Liver (tissue), 8 donors: ENCODE measurements at regions not wholly inside any gene's neighbourhood (a gene's known extent, or its start where the extent isn't known, plus 50 kb on each side); places are given as distances from the start of the nearest gene placed in this dataset.

Source experiments
- DNase-seq: peaks from one replicate; pipeline ENCODE4 v3.0.0-alpha.2; 2017; ENCODE audit warnings: low spot score
- H3K27ac ChIP-seq, 2 donors: one replicate each; pipeline ENCODE4 v1.7.0; 2013; ENCODE audit warnings: inconsistent platforms in 2 of 2, low read length in 2 of 2, control low read depth in 1 of 2, low read depth in 1 of 2, mild to moderate bottlenecking in 1 of 2
- H3K27me3 ChIP-seq, 4 donors: one replicate each; pipeline versions ENCODE4 v1.6.1 to v1.7.0; 2013; ENCODE audit warnings: low read length in 3 of 4, inconsistent platforms in 1 of 4, mild to moderate bottlenecking in 1 of 4, moderate library complexity in 1 of 4; ENCODE audit not compliant: control insufficient read depth in 4 of 4, insufficient read depth in 4 of 4
- H3K36me3 ChIP-seq, 4 donors: one replicate each; pipeline versions ENCODE4 v1.6.1 to v1.7.0; 2013; ENCODE audit warnings: low read length in 3 of 4, mild to moderate bottlenecking in 3 of 4, low read depth in 1 of 4, moderate library complexity in 1 of 4; ENCODE audit not compliant: control insufficient read depth in 4 of 4, insufficient read depth in 3 of 4
- H3K4me1 ChIP-seq, 4 donors: one replicate each; pipeline versions ENCODE4 v1.6.1 to v1.7.0; 2013; ENCODE audit warnings: low read length in 3 of 4, mild to moderate bottlenecking in 3 of 4, moderate library complexity in 1 of 4; ENCODE audit not compliant: control insufficient read depth in 4 of 4, insufficient read depth in 4 of 4
- H3K4me3 ChIP-seq, 3 donors: one replicate each; pipeline versions ENCODE4 v1.6.1 to v1.7.0; 2013; ENCODE audit warnings: low read length in 3 of 3, control low read depth in 1 of 3, low read depth in 1 of 3, mild to moderate bottlenecking in 1 of 3
- H3K9ac ChIP-seq, 2 donors: one replicate each; pipeline ENCODE4 v1.7.0; 2013; ENCODE audit warnings: low read length in 2 of 2, mild to moderate bottlenecking in 2 of 2, moderate library complexity in 2 of 2, control low read depth in 1 of 2, low read depth in 1 of 2
- H3K9me3 ChIP-seq, 4 donors: one replicate each; pipeline versions ENCODE4 v1.6.1 to v1.7.0; 2013; ENCODE audit warnings: low read length in 3 of 4; ENCODE audit not compliant: control insufficient read depth in 4 of 4
- FOXA2 ChIP-seq: IDR thresholded peaks from 2 replicates; pipeline ENCODE4 v1.6.1; 2016; ENCODE audit warnings: antibody characterized with exemption
- GABPA ChIP-seq, 2 donors: IDR thresholded peaks in 1 of 2; conservative IDR thresholded peaks in 1 of 2; 2 replicates each; pipeline ENCODE4 v1.6.1; 2016; ENCODE audit warnings: antibody characterized with exemption in 2 of 2, mild to moderate bottlenecking in 1 of 2, moderate library complexity in 1 of 2
- HNF4G ChIP-seq: IDR thresholded peaks from 2 replicates; pipeline ENCODE4 v1.6.1; 2016; ENCODE audit warnings: antibody characterized with exemption
- JUND ChIP-seq, 2 donors: IDR thresholded peaks; 2 replicates each; pipeline ENCODE4 v1.6.1; 2016; ENCODE audit warnings: antibody characterized with exemption in 2 of 2
- RAD21 ChIP-seq, 2 donors: IDR thresholded peaks; 2 replicates each; pipeline ENCODE4 v1.6.1; 2016; ENCODE audit warnings: antibody characterized with exemption in 2 of 2, mild to moderate bottlenecking in 2 of 2
- RXRA ChIP-seq, 2 donors: IDR thresholded peaks; 2 replicates each; pipeline ENCODE4 v1.6.1; 2017 to 2018; ENCODE audit warnings: antibody characterized with exemption in 2 of 2, mild to moderate bottlenecking in 1 of 2
- WGBS: extraction: QIAGEN DNeasy Blood & Tissue Kit; methylation state at CpG from one replicate; pipeline ENCODE4 v1.1.7; 2013; 5-methylcytosine and 5-hydroxymethylcytosine counted together
- TF ChIP-seq, protein P1 (sequence below): fragments of 150-350 bp; IDR thresholded peaks from 2 replicates; pipeline ENCODE4 v1.5.1; 2017; ENCODE audit warnings: improper control_type of control experiment, low read depth, low read length; ENCODE audit not compliant: missing input control
- TF ChIP-seq, protein P2 (sequence below): IDR thresholded peaks from 2 replicates; pipeline ENCODE4 v1.6.1; 2016; ENCODE audit warnings: antibody characterized with exemption
- TF ChIP-seq, protein P3 (sequence below): IDR thresholded peaks from 2 replicates; pipeline ENCODE4 v1.6.1; 2016; ENCODE audit warnings: antibody characterized with exemption
- TF ChIP-seq, protein P4 (sequence below): IDR thresholded peaks from 2 replicates; pipeline ENCODE4 v1.6.1; 2016; ENCODE audit warnings: antibody characterized with exemption, mild to moderate bottlenecking
- donor health status: healthy.
- donor health status: healthy.
- donor health status: healthy.
- donor health status: healthy.
- donor health status: healthy.

DNA sequence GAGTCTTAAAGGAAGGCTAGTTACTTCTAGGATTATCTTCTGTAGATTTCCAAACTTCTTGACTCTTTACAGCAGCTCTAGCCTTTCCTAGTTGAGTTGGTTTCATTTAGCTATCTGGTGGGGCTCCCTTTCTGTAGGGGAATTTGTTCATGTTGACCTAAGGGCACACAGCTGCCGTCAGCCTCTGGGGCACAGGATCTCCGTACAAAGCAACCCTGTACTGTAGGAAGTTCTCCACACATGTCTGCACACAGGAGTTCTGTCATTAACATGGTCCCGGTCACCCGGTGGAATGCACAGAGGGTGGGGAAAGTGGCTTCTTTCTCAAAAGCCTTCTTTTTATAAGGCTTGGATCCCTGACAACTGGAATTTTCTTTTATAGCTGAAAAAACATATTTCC is 88.7 kb upstream of the TNIK start:
- WGBS = 69% methylated on average over 4 of the region's 4 CpGs
- TF ChIP-seq FOXA2 (no peak), JUND (IDR thresholded peaks at IDR 0.05) (no peak), GABPA (IDR thresholded peaks at IDR 0.05 in 1 of 2, conservative IDR thresholded peaks at IDR 0.05 in 1 of 2) (no peak)
- TF ChIP-seq, protein P1, sequence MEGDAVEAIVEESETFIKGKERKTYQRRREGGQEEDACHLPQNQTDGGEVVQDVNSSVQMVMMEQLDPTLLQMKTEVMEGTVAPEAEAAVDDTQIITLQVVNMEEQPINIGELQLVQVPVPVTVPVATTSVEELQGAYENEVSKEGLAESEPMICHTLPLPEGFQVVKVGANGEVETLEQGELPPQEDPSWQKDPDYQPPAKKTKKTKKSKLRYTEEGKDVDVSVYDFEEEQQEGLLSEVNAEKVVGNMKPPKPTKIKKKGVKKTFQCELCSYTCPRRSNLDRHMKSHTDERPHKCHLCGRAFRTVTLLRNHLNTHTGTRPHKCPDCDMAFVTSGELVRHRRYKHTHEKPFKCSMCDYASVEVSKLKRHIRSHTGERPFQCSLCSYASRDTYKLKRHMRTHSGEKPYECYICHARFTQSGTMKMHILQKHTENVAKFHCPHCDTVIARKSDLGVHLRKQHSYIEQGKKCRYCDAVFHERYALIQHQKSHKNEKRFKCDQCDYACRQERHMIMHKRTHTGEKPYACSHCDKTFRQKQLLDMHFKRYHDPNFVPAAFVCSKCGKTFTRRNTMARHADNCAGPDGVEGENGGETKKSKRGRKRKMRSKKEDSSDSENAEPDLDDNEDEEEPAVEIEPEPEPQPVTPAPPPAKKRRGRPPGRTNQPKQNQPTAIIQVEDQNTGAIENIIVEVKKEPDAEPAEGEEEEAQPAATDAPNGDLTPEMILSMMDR = no peak

DNA sequence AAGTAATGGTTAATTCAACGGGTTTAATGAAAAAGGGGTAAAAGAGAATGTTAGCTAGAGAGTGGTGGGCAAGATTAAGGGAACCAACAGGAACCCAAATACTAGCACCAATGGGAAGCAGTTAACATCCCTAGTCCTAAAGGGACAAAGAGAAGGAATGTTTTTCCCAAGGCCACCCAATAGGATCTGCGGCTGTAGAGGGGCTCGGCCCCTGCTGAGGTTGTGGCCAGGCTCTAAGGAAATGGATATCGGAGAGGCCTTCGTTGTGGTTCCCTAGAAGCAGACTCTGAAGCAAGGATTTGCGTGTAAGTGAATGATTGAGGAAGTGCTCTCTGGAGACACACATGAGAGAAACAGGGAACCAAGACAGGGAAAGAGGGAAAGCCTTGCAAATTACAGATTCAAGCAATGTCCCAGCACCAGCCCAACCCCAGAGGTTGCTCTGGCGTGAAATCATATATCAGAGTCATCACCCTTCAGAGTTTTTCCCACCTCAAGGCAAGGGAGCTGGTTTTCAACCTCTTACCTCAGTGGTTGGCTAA is 83.6 kb upstream of the TNIK start:
- TF ChIP-seq, protein P2, sequence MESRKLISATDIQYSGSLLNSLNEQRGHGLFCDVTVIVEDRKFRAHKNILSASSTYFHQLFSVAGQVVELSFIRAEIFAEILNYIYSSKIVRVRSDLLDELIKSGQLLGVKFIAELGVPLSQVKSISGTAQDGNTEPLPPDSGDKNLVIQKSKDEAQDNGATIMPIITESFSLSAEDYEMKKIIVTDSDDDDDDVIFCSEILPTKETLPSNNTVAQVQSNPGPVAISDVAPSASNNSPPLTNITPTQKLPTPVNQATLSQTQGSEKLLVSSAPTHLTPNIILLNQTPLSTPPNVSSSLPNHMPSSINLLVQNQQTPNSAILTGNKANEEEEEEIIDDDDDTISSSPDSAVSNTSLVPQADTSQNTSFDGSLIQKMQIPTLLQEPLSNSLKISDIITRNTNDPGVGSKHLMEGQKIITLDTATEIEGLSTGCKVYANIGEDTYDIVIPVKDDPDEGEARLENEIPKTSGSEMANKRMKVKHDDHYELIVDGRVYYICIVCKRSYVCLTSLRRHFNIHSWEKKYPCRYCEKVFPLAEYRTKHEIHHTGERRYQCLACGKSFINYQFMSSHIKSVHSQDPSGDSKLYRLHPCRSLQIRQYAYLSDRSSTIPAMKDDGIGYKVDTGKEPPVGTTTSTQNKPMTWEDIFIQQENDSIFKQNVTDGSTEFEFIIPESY = no peak
- TF ChIP-seq, protein P3, sequence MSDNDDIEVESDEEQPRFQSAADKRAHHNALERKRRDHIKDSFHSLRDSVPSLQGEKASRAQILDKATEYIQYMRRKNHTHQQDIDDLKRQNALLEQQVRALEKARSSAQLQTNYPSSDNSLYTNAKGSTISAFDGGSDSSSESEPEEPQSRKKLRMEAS = no peak
- TF ChIP-seq RXRA (IDR thresholded peaks at IDR 0.05) (no peak), HNF4G (no peak), JUND (IDR thresholded peaks at IDR 0.05) (no peak), RAD21 (IDR thresholded peaks at IDR 0.05) (no peak)
- TF ChIP-seq, protein P4, sequence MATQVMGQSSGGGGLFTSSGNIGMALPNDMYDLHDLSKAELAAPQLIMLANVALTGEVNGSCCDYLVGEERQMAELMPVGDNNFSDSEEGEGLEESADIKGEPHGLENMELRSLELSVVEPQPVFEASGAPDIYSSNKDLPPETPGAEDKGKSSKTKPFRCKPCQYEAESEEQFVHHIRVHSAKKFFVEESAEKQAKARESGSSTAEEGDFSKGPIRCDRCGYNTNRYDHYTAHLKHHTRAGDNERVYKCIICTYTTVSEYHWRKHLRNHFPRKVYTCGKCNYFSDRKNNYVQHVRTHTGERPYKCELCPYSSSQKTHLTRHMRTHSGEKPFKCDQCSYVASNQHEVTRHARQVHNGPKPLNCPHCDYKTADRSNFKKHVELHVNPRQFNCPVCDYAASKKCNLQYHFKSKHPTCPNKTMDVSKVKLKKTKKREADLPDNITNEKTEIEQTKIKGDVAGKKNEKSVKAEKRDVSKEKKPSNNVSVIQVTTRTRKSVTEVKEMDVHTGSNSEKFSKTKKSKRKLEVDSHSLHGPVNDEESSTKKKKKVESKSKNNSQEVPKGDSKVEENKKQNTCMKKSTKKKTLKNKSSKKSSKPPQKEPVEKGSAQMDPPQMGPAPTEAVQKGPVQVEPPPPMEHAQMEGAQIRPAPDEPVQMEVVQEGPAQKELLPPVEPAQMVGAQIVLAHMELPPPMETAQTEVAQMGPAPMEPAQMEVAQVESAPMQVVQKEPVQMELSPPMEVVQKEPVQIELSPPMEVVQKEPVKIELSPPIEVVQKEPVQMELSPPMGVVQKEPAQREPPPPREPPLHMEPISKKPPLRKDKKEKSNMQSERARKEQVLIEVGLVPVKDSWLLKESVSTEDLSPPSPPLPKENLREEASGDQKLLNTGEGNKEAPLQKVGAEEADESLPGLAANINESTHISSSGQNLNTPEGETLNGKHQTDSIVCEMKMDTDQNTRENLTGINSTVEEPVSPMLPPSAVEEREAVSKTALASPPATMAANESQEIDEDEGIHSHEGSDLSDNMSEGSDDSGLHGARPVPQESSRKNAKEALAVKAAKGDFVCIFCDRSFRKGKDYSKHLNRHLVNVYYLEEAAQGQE = no peak
- no peak overlapping the region for H3K4me3 ChIP-seq
- peaks cover 0 to 1% (median 0%) of the 10 kb centered on the region in 4 donors for H3K4me1 ChIP-seq
- no peak overlapping the region for H3K9ac ChIP-seq
- H3K27ac ChIP-seq = no peak overlapping the region
- 84% methylated on average over 7 of the region's 7 CpGs for WGBS
- DNase-seq = no peak
- no peaks in the 10 kb centered on the region for H3K9me3 ChIP-seq
- no peaks in the 10 kb centered on the region for H3K27me3 ChIP-seq
- H3K36me3 ChIP-seq = no peaks in the 10 kb centered on the region

More for the DNA sequence above, 88.7 kb upstream of the TNIK start:
- Histone ChIP-seq H3K27me3 (no peaks in the 10 kb centered on the region), H3K9ac (no peak overlapping the region), H3K4me3 (no peak overlapping the region), H3K36me3 (no peaks in the 10 kb centered on the region), H3K4me1 (peaks cover 0 to 1% (median 0%) of the 10 kb centered on the region in 4 donors), H3K9me3 (no peaks in the 10 kb centered on the region), H3K27ac (no peak overlapping the region)
- DNase-seq = no peak
